ENCODE measurements at regions not wholly inside any gene's neighbourhood (a gene's known extent, or its start where the extent isn't known, plus 50 kb on each side); places are given as distances from the start of the nearest gene placed in this dataset.
A peak's percentile ranks its signal among the peaks of the same experiment; 100 is the strongest.

- H3K4me1 ChIP-seq (replicated peaks in 1 of 2) = no peaks in the 10 kb centered on the region
- H3K9me3 ChIP-seq (replicated peaks in 1 of 3) = no peaks in the 10 kb centered on the region
- no peaks in the 10 kb centered on the region for H3K27me3 ChIP-seq
- no peak overlapping the region for H3K27ac ChIP-seq
- no peaks in the 10 kb centered on the region for H3K36me3 ChIP-seq (replicated peaks in 1 of 2)
- intact Hi-C loops (cut with DNase I) = no loop called here
- 84 to 91% (median 88%) methylated on average over 4 of the region's 4 CpGs for WGBS, 4 donors
- DNase-seq = no peak
- no peak overlapping the region for H3K4me3 ChIP-seq
- TF ChIP-seq, protein P1, sequence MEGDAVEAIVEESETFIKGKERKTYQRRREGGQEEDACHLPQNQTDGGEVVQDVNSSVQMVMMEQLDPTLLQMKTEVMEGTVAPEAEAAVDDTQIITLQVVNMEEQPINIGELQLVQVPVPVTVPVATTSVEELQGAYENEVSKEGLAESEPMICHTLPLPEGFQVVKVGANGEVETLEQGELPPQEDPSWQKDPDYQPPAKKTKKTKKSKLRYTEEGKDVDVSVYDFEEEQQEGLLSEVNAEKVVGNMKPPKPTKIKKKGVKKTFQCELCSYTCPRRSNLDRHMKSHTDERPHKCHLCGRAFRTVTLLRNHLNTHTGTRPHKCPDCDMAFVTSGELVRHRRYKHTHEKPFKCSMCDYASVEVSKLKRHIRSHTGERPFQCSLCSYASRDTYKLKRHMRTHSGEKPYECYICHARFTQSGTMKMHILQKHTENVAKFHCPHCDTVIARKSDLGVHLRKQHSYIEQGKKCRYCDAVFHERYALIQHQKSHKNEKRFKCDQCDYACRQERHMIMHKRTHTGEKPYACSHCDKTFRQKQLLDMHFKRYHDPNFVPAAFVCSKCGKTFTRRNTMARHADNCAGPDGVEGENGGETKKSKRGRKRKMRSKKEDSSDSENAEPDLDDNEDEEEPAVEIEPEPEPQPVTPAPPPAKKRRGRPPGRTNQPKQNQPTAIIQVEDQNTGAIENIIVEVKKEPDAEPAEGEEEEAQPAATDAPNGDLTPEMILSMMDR (IDR thresholded peaks at IDR 0.05) = no peak
- TF ChIP-seq POLR2A (IDR thresholded peaks at IDR 0.05) = no peak
Observed at GRCh38 chr3:76668653-76669052, 371.2 kb upstream of the ROBO2 start.

GRCh38 chr3:76669322-76669721 is 370.6 kb upstream of the ROBO2 start:
- WGBS, 4 donors = 79 to 89% (median 85%) methylated on average over 5 of the region's 5 CpGs
- intact Hi-C loops (cut with DNase I) = no loop called here
- Histone ChIP-seq H3K9me3 (replicated peaks in 1 of 3) (no peaks in the 10 kb centered on the region), H3K4me3 (no peak overlapping the region), H3K36me3 (replicated peaks in 1 of 2) (no peaks in the 10 kb centered on the region), H3K4me1 (replicated peaks in 1 of 2) (no peaks in the 10 kb centered on the region), H3K27ac (no peak overlapping the region), H3K27me3 (no peaks in the 10 kb centered on the region)
- DNase-seq = no peak
- TF ChIP-seq, protein P1 (IDR thresholded peaks at IDR 0.05) = no peak
- no peak for TF ChIP-seq POLR2A (IDR thresholded peaks at IDR 0.05)

- intact Hi-C loops (cut with DNase I) = no loop called here
- DNase-seq = no peak
- Histone ChIP-seq H3K27ac (no peak overlapping the region), H3K4me3 (no peak overlapping the region), H3K9me3 (replicated peaks in 1 of 3) (no peaks in the 10 kb centered on the region), H3K4me1 (replicated peaks in 1 of 2) (no peaks in the 10 kb centered on the region), H3K27me3 (no peaks in the 10 kb centered on the region), H3K36me3 (replicated peaks in 1 of 2) (no peaks in the 10 kb centered on the region)
- no peak for TF ChIP-seq POLR2A (IDR thresholded peaks at IDR 0.05)
- TF ChIP-seq, protein P1 (IDR thresholded peaks at IDR 0.05) = no peak
- WGBS, 4 donors = 60 to 87% (median 73%) methylated on average over 4 of the region's 4 CpGs
Observed at GRCh38 chr3:76673171-76673570, 366.7 kb upstream of the ROBO2 start.

GRCh38 chr3:76679541-76679940 is 360.4 kb upstream of the ROBO2 start:
- no peak for TF ChIP-seq POLR2A (IDR thresholded peaks at IDR 0.05)
- TF ChIP-seq, protein P1 (IDR thresholded peaks at IDR 0.05) = peak in 1 of 6 experiments; percentile 13
- H3K27ac ChIP-seq = no peak overlapping the region
- H3K4me3 ChIP-seq = no peak overlapping the region
- DNase-seq = no peak
- intact Hi-C loops (cut with DNase I) = no loop called here
- no peaks in the 10 kb centered on the region for H3K4me1 ChIP-seq (replicated peaks in 1 of 2)
- no peaks in the 10 kb centered on the region for H3K27me3 ChIP-seq
- H3K9me3 ChIP-seq (replicated peaks in 1 of 3) = no peaks in the 10 kb centered on the region
- H3K36me3 ChIP-seq (replicated peaks in 1 of 2) = no peaks in the 10 kb centered on the region
